IPS-15b (cell line): ENCODE measurements at regions not wholly inside any gene's neighbourhood (a gene's known extent, or its start where the extent isn't known, plus 50 kb on each side); places are given as distances from the start of the nearest gene placed in this dataset.

Experiments
- H3K27me3 ChIP-seq: one replicate; pipeline ENCODE4 v1.6.1; 2013; ENCODE audit warnings: low read length; ENCODE audit not compliant: control insufficient read depth, insufficient read depth
- H3K36me3 ChIP-seq: one replicate; pipeline ENCODE4 v1.6.1; 2013; ENCODE audit warnings: low read length; ENCODE audit not compliant: control insufficient read depth, insufficient read depth
- H3K4me1 ChIP-seq: one replicate; pipeline ENCODE4 v1.6.1; 2013; ENCODE audit warnings: mild to moderate bottlenecking, low read length; ENCODE audit not compliant: control insufficient read depth, insufficient read depth
- H3K4me3 ChIP-seq: one replicate; pipeline ENCODE4 v1.5.1; 2013; ENCODE audit warnings: low read depth, low read length
- H3K9ac ChIP-seq: one replicate; pipeline ENCODE4 v1.6.1; 2013; ENCODE audit warnings: low read depth, mild to moderate bottlenecking, low read length
- H3K9me3 ChIP-seq: one replicate; pipeline ENCODE4 v1.6.1; 2013; ENCODE audit warnings: mild to moderate bottlenecking, low read length; ENCODE audit not compliant: control insufficient read depth, insufficient read depth

DNA sequence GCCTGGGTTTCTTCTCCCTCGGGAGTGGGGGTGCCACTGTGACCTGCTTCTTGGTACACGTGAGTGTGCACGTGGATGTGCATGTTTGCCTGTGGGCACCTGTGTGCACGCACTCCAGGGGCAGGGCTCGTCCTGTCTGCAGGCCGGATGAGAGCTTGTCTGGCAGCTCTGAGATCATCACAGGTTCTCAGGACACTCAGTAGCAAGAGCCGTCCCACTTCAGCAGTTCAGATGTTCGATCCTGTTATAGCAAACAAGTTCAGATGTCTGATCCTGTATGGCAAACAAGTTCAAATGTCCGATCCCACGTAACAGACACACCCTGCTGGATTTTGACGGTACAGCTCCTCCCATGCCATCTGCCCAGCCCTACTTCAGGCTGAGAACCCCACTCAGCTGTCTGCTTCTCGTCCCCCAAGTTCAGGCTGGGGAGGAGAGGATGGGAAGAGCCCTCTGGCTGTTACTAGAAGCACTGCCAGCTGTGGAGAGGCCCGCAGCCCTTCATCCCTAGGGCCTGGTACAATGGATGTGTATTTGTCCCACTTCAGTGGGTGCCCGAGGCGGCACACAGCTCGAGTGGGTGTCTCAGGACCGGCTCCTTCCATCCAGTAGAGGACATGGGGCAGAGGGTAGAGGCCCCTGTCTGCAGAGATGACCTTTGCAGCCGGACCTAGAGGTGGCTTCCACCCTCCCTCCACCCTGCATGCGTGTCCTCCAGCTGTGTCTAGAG is 1126.9 kb downstream of the BRD1 start:
- Histone ChIP-seq H3K4me1 (no peaks in the 10 kb centered on the region), H3K9me3 (no peaks in the 10 kb centered on the region), H3K27me3 (no peaks in the 10 kb centered on the region), H3K36me3 (no peaks in the 10 kb centered on the region), H3K9ac (no peak overlapping the region), H3K4me3 (no peak overlapping the region)

DNA sequence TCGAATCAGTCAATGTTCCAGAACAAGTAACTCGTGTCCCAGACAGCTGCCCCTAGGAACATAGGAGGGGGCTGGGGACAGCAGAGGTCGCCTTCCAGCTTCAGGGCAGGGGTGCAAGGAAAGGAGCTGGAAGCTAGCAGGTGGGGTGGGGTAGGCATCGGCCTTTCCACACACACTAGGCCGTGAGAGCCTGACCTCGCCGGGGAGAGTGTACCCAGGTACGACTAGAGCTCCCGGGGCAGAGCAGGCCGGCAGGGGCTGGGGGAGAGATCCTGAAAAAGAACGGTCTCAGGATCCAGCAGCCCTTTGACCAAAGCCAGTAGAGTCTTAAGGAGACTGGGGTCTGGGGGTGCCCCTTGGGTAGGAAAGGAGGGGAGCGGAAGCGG is 1127.5 kb downstream of the BRD1 start:
- Histone ChIP-seq H3K4me1 (no peaks in the 10 kb centered on the region), H3K9ac (no peak overlapping the region), H3K4me3 (no peak overlapping the region), H3K36me3 (no peaks in the 10 kb centered on the region), H3K9me3 (no peaks in the 10 kb centered on the region), H3K27me3 (no peaks in the 10 kb centered on the region)

DNA sequence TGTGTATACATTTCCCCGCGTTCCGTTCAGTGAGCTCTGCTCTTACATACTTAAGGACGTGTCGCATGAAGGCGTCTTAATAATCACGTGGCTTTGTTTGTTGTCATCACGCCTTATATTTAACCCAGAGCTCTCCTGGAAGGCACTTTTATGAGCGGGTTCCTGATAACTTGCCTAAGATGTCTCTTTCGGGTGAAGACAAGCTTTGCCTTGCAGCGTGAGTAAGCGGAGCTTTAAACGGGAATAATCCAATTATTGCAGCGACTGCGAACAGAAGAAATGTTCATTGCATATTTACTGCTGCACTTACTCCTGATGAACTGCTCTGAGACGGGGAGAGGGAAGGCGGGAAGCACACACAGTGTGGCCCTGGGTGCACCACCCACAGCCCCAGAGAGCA is 1128.2 kb downstream of the BRD1 start:
- Histone ChIP-seq H3K27me3 (no peaks in the 10 kb centered on the region), H3K4me1 (no peaks in the 10 kb centered on the region), H3K4me3 (no peak overlapping the region), H3K36me3 (no peaks in the 10 kb centered on the region), H3K9ac (no peak overlapping the region), H3K9me3 (no peaks in the 10 kb centered on the region)

DNA sequence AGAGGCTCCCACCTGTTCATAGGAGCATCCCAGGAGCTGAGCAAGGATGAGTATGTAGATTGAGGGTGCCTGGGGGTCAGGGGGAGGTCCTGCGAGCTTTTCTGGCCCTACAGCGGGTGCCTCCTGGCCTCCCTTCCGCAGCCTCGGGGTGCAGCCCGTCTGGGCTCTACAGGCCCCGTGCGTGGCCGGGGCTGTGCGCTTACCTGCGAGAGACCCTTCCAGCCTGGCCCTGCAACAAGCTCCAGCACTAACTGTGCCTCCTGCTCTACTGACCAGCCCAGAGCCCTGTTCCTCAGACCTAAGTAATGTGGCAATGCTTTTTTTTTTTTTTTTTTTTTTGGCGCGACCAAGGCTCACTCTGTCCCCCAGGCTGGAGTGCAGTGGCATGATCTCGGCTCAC is 1129.1 kb downstream of the BRD1 start:
- no peak overlapping the region for H3K4me3 ChIP-seq
- no peaks in the 10 kb centered on the region for H3K4me1 ChIP-seq
- H3K9me3 ChIP-seq, result no peaks in the 10 kb centered on the region

DNA sequence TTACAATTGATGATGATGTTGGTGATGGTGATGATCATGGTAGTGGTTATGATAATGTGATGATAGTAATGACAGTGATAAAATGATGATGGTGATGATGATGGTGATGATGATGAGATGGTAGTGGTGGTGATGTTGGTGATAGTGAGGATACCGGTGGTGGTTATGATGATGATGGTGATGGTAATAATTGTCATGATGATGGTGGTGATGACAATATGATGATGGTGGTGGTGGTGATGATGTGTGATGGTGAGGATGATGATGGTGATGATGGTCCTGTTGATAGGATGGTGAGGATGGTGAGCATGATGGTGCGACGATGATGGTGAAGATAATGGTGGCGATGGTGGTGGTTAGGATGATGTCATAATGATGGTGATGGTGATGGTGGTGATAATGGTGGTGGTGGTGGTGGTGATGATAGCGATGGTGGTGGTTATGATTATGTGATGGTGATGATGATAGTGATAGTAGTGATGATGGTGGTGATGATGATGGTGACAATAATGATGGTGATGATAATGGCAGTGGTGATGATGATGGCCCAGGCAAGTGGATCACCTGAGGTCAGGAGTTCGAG is 1129.9 kb downstream of the BRD1 start:
- H3K27me3 ChIP-seq, result no peaks in the 10 kb centered on the region

More for the DNA sequence above, 1129.1 kb downstream of the BRD1 start:
- Histone ChIP-seq H3K9ac (no peak overlapping the region), H3K36me3 (no peaks in the 10 kb centered on the region), H3K27me3 (no peaks in the 10 kb centered on the region)

DNA sequence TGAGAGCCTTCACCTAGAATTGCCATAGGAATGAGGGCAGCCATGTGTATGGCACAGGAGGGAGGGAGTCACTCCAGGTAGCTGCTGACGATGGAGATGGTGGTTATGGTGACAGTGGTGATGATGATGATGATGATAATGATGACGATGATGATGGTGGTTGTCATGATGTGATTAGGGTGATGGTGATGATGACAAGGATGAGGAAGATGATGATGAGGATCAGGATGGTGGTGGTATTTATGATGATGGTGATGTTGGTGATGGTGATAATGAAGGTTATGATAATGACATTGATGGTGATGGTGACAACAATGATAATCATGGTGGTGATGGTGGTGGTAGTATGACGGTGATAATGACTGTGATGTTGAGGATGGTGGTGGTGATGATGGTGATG is 1130.5 kb downstream of the BRD1 start:
- Histone ChIP-seq H3K36me3 (no peaks in the 10 kb centered on the region), H3K9me3 (no peaks in the 10 kb centered on the region), H3K27me3 (no peaks in the 10 kb centered on the region), H3K4me1 (no peaks in the 10 kb centered on the region), H3K9ac (no peak overlapping the region), H3K4me3 (no peak overlapping the region)

More for the DNA sequence above, 1129.9 kb downstream of the BRD1 start:
- H3K4me3 ChIP-seq, result no peak overlapping the region
- H3K36me3 ChIP-seq, result no peaks in the 10 kb centered on the region
- no peak overlapping the region for H3K9ac ChIP-seq
- H3K4me1 ChIP-seq, result no peaks in the 10 kb centered on the region
- no peaks in the 10 kb centered on the region for H3K9me3 ChIP-seq

DNA sequence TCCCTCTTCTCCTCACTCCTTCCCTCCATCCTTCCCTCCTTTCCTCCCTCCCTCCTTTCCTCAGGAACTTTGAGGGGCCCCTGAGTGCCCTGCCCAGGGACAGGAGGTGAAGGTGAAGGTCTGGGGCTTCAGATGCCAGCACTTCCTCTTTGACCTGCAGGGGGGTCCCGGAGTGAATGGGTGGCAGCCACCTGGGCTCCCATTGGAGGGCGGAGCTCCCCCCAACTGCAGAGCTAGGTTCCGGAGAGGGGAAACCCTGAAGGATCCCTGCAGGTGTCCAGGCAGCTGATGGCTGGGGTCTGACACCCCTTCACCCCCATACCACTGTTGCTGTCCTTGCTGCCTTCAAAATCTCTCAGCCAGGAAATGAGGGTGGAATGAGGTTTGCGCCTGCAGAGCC is 1131.3 kb downstream of the BRD1 start:
- H3K36me3 ChIP-seq, result no peaks in the 10 kb centered on the region
- no peaks in the 10 kb centered on the region for H3K9me3 ChIP-seq
- no peaks in the 10 kb centered on the region for H3K4me1 ChIP-seq
- H3K27me3 ChIP-seq, result no peaks in the 10 kb centered on the region
- H3K4me3 ChIP-seq, result no peak overlapping the region
- H3K9ac ChIP-seq, result no peak overlapping the region

DNA sequence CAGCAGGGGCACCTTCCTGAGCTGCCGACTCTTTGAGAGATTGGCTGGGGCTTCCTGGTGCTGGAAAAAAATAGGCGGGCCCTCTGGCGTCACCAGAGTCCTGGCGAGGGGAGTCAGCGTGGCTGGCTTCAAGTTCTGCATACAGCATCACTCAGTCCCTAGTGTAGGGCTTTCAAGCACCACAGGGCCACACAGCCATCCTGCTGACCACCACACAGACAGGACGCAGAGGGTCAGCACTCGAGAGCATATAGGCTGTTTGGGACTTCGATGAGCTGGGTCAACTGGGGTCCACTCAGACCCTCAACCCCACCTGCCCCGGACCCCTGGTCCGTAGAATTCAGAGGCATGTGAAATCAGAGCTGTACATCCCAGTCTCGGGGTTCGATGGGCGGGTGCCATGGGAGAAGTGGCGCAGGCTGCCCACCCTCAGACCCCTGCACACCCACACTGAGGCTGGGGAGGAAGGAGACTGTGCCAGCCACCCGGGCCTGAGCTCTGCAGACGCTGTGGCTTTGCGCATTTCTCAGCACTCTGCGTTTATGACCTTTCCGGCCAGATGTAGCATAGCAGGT is 1131.9 kb downstream of the BRD1 start:
- Histone ChIP-seq H3K9me3 (no peaks in the 10 kb centered on the region), H3K36me3 (no peaks in the 10 kb centered on the region), H3K4me3 (no peak overlapping the region), H3K27me3 (no peaks in the 10 kb centered on the region), H3K9ac (no peak overlapping the region), H3K4me1 (no peaks in the 10 kb centered on the region)

DNA sequence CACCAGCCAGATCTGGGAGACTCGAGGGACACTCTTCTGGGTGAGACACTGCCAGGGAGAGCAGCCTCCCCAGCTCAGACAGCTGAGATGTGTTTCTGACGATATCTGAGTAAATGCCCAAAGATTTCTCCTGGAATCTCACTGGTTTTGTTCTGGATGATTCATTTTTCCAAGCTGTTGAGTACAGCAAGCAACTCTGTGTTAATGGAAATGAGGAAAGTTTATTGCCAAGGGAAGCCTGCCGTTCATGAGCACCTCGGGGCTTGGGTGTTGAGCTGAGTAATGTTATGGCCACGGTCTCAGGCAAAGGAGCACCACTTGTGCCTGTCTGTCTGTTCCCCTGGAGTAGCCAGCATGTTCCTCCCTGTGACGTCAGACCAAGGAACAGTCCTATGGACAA is 1132.4 kb downstream of the BRD1 start:
- Histone ChIP-seq H3K9ac (no peak overlapping the region), H3K36me3 (no peaks in the 10 kb centered on the region), H3K4me1 (no peaks in the 10 kb centered on the region), H3K9me3 (no peaks in the 10 kb centered on the region), H3K27me3 (no peaks in the 10 kb centered on the region), H3K4me3 (no peak overlapping the region)

DNA sequence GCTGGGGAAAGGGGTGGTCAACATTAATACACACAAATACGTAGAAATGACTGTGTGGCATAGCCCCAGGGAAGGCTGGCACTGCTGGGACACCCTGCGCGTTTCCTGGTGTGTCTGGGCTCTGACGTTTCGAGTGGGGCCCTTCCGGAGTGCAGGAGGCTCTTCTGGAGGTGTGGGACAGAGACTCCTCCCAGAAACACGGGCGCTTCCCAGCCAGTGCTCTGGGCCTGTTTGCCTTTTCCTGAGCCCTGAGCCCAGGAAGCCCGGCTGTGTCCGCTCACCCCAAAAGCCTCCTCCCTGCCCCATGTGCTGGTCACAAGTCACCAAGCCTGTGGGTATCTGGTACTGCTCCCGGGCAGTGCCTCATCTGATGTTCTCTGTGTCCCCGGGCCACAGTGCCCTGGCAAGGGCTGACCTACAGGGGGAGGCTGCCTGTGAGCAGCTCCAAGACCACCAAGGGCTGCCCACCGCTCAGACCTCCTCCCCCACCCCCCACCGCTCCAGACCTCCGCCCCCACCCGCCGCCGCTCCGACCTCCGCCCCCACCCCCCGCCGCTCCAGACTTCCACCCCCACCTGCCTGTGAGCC is 1133.3 kb downstream of the BRD1 start:
- Histone ChIP-seq H3K36me3 (no peaks in the 10 kb centered on the region), H3K9me3 (no peaks in the 10 kb centered on the region), H3K27me3 (no peaks in the 10 kb centered on the region), H3K9ac (no peak overlapping the region), H3K4me1 (no peaks in the 10 kb centered on the region), H3K4me3 (no peak overlapping the region)

DNA sequence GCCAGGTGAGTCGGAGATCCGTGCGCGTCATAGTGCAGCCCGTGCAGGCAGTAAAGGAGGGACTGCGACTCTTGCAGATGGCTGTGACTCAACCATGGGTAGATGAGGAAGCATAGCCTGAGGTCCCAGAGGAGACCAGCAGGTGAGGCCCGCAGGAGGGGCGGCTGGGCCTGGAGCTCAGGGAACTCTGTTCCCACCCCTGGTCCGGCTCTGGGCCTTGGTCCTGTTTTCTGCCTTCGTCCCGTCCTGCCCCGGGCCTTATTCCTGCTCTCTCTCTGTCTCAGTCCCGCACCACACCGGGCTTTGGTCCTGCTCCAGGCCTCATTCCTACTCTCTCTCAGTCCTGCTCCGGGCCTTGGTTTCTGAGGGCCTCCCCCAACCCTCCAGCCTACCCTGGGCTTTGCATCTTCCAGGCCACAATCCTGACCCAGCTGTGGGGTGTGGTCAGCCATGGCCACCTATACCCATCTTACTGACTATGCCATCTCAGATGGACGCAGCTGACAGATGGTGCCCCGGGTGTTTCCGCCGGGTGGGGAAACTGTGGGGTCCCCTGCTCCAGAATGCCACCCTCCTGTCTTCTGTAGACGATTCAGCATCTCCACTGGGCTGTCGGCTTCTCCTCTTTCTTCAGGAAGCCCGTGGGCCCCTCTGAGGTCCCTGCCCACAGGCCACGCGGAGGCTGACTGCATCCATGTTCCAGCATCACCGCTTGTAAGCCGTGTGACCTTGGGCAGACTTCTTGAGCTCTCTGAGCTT is 1134.1 kb downstream of the BRD1 start:
- Histone ChIP-seq H3K9ac (no peak overlapping the region), H3K4me1 (no peaks in the 10 kb centered on the region), H3K9me3 (no peaks in the 10 kb centered on the region), H3K27me3 (no peaks in the 10 kb centered on the region), H3K36me3 (no peaks in the 10 kb centered on the region), H3K4me3 (no peak overlapping the region)
